B cell (primary cell): ENCODE measurements at regions not wholly inside any gene's neighbourhood (a gene's known extent, or its start where the extent isn't known, plus 50 kb on each side); places are given as distances from the start of the nearest gene placed in this dataset.
"Not testable (repeated sequence)": the region's sequence is repeated elsewhere in the genome, so short reads cannot be mapped to it uniquely, and the experiment has no call there.

Experiments used
- ATAC-seq: fragments of 200-7000 bp; cut with Tn5 transposase; one replicate; pipeline ENCODE4 v1.10.0; 2021; ENCODE audit warnings: low read depth, mild to moderate bottlenecking, moderate number of reproducible peaks, moderate library complexity
- CTCF ChIA-PET: fragments of 350-600 bp; sonication (Branson Sonifier 250); formaldehyde crosslinking; loops from one replicate; lab custom pipeline; 2021; ENCODE audit warnings: antibody characterized with exemption, inconsistent platforms; lab: Charles Lee
- POLR2A ChIA-PET: fragments of 350-600 bp; sonication (Branson Sonifier 250); formaldehyde crosslinking; loops from one replicate; lab custom pipeline; 2021; ENCODE audit warnings: antibody characterized with exemption; lab: Charles Lee
- DNase-seq: peaks from one replicate; pipeline ENCODE4 v3.0.0; 2013
- H2AFZ ChIP-seq: 2 replicates; pipeline ENCODE4 v1.6.1; 2012; ENCODE audit warnings: mild to moderate bottlenecking, low read depth, low read length; ENCODE audit not compliant: insufficient read depth, poor library complexity, severe bottlenecking
- H3K27ac ChIP-seq, 2 donors: 1 replicate in 1 of 2; 2 replicates in 1 of 2; pipeline ENCODE4 v1.5.1; 2012 to 2013; ENCODE audit warnings: low read length in 2 of 2, mild to moderate bottlenecking in 2 of 2, moderate library complexity in 1 of 2
- H3K27me3 ChIP-seq, 4 experiments: fragments of 200-600 bp in 1 of 4; sonication (generic) in 1 of 4; replicated peaks in 1 of 4; 1 replicate in 2 of 4; 2 replicates in 2 of 4; pipeline versions ENCODE4 v1.6.1 to v1.7.0; 2013 to 2016; ENCODE audit warnings: low read length in 3 of 4, mild to moderate bottlenecking in 2 of 4, mixed read lengths in 1 of 4, moderate library complexity in 1 of 4; ENCODE audit not compliant: insufficient read depth in 4 of 4, control insufficient read depth in 3 of 4; ENCODE audit errors: control extremely low read depth in 1 of 4
- H3K36me3 ChIP-seq, 2 experiments: replicated peaks in 1 of 2; 1 replicate in 1 of 2; 2 replicates in 1 of 2; pipeline versions ENCODE4 v1.6.1 to v1.7.1; 2013; ENCODE audit warnings: low read length in 1 of 2; ENCODE audit not compliant: insufficient read depth in 2 of 2, control insufficient read depth in 1 of 2; ENCODE audit errors: control extremely low read depth in 1 of 2, extremely low read depth in 1 of 2
- H3K4me1 ChIP-seq, 2 donors: fragments of 200-600 bp in 1 of 2; sonication (generic) in 1 of 2; 1 replicate in 1 of 2; 2 replicates in 1 of 2; pipeline versions ENCODE4 v1.5.1 to v1.6.1; 2013 to 2017; ENCODE audit warnings: low read length in 2 of 2; ENCODE audit not compliant: control insufficient read depth in 2 of 2, insufficient read depth in 2 of 2
- H3K4me2 ChIP-seq: replicated peaks from 2 replicates; pipeline ENCODE3; 2012; ENCODE audit warnings: mild to moderate bottlenecking, low read depth, low read length; ENCODE audit not compliant: poor library complexity, severe bottlenecking
- H3K4me3 ChIP-seq, 5 experiments: fragments of 200-600 bp in 1 of 5; sonication (generic) in 1 of 5; 1 replicate in 3 of 5; 2 replicates in 2 of 5; pipeline versions ENCODE4 v1.5.1 to v1.7.0; 2011 to 2016; ENCODE audit warnings: low read length in 4 of 5, mild to moderate bottlenecking in 4 of 5, low read depth in 2 of 5, control low read depth in 1 of 5, moderate library complexity in 1 of 5; ENCODE audit not compliant: insufficient read depth in 1 of 5; ENCODE audit errors: control extremely low read depth in 1 of 5, extremely low read depth in 1 of 5
- H3K79me2 ChIP-seq: fragments of 200-600 bp; sonication (generic); one replicate; pipeline ENCODE4 v1.6.0; 2016; ENCODE audit warnings: low read length; ENCODE audit not compliant: control insufficient read depth, insufficient read depth
- H3K9ac ChIP-seq: fragments of 200-600 bp; sonication (generic); 2 replicates; pipeline ENCODE4 v1.6.1; 2017; ENCODE audit warnings: mild to moderate bottlenecking, low read length, moderate library complexity
- H3K9me3 ChIP-seq, 3 donors: one replicate each; pipeline versions ENCODE4 v1.6.1 to v1.7.1; 2013; ENCODE audit warnings: low read length in 2 of 3; ENCODE audit not compliant: control insufficient read depth in 2 of 3, insufficient read depth in 1 of 3; ENCODE audit errors: control extremely low read depth in 1 of 3
- H4K20me1 ChIP-seq: 2 replicates; pipeline ENCODE4 v1.6.0; 2012; ENCODE audit warnings: mild to moderate bottlenecking, low read length; ENCODE audit not compliant: insufficient read depth, control insufficient read depth, poor library complexity, severe bottlenecking
- H3K27ac Mint-ChIP-seq: one replicate; pipeline ENCODE4 v1.8.0; 2021; ENCODE audit warnings: mixed read lengths
- H3K27me3 Mint-ChIP-seq: one replicate; pipeline ENCODE4 v1.8.0; 2021; ENCODE audit warnings: mixed read lengths
- H3K4me1 Mint-ChIP-seq: one replicate; pipeline ENCODE4 v1.8.0; 2021; ENCODE audit warnings: mixed read lengths
- H3K4me3 Mint-ChIP-seq: one replicate; pipeline ENCODE4 v1.8.0; 2021; ENCODE audit warnings: mixed read lengths
- H3K9me3 Mint-ChIP-seq: one replicate; pipeline ENCODE4 v1.8.0; 2022; ENCODE audit warnings: mixed read lengths; ENCODE audit not compliant: insufficient read depth
- CTCF ChIP-seq: fragments of 200-600 bp; IDR thresholded peaks from one replicate; pipeline ENCODE4 v1.8.0; 2022; ENCODE audit warnings: antibody characterized with exemption, mild to moderate bottlenecking
- EZH2 ChIP-seq: IDR thresholded peaks from 2 replicates; pipeline ENCODE4 v1.6.1; 2012; ENCODE audit warnings: borderline replicate concordance, low read depth, mild to moderate bottlenecking, moderate library complexity, low read length; ENCODE audit not compliant: insufficient read depth, poor library complexity, severe bottlenecking
- WGBS: methylation state at CpG from one replicate; pipeline ENCODE4 v1.1.5; 2013; ENCODE audit warnings: missing lambda C conversion rate; ENCODE audit not compliant: insufficient coverage; 5-methylcytosine and 5-hydroxymethylcytosine counted together
- intact Hi-C: fragments of 100-400 bp; cut with micrococcal nuclease; formaldehyde crosslinking; loops from one replicate; pipeline ENCODE4 v1.10.0; 2022

GRCh38 chr6:48505621-48506020 lies 394.6 kb upstream of the PTCHD4 start:
- no peak for TF ChIP-seq EZH2
- no peak for TF ChIP-seq CTCF
- Mint-ChIP-seq H3K4me3 (no peak overlapping the region), H3K27ac (no peak overlapping the region), H3K27me3 (no peaks in the 10 kb centered on the region), H3K4me1 (no peaks in the 10 kb centered on the region), H3K9me3 (peaks cover 7% of the 10 kb centered on the region)
- H3K4me3 ChIP-seq: no peak overlapping the region
- no peaks in the 10 kb centered on the region for H3K79me2 ChIP-seq
- ATAC-seq (no peak), DNase-seq (no peak)
- H3K36me3 ChIP-seq: no peaks in the 10 kb centered on the region
- ChIA-PET POLR2A (no interaction called here), CTCF (no interaction called here)
- H3K9ac ChIP-seq: no peak overlapping the region
- H4K20me1 ChIP-seq: no peaks in the 10 kb centered on the region
- H3K9me3 ChIP-seq: peaks cover 0 to 7% (median 0%) of the 10 kb centered on the region in 3 donors
- no peak overlapping the region for H2AFZ ChIP-seq
- H3K27me3 ChIP-seq: no peaks in the 10 kb centered on the region
- no peak overlapping the region for H3K4me2 ChIP-seq
- WGBS: 78% methylated on average over 1 of the region's 2 CpGs
- no peak overlapping the region for H3K27ac ChIP-seq
- intact Hi-C loops: no loop called here
- no peaks in the 10 kb centered on the region for H3K4me1 ChIP-seq

GRCh38 chr6:48493432-48493831 lies 382.4 kb upstream of the PTCHD4 start:
- CTCF ChIA-PET, H3K9me3 Mint-ChIP-seq, H3K9me3 ChIP-seq, H3K79me2 ChIP-seq, H2AFZ ChIP-seq, H4K20me1 ChIP-seq, H3K4me1 Mint-ChIP-seq, H3K27ac Mint-ChIP-seq, H3K36me3 ChIP-seq, H3K27me3 Mint-ChIP-seq, H3K4me3 Mint-ChIP-seq, H3K4me3 ChIP-seq, H3K27ac ChIP-seq, DNase-seq, intact Hi-C loops, H3K27me3 ChIP-seq, H3K9ac ChIP-seq, ATAC-seq, POLR2A ChIA-PET, H3K4me1 ChIP-seq, H3K4me2 ChIP-seq: not testable (repeated sequence)
- WGBS: no CpG with 5 or more reads among the region's 2 CpGs
